ENCODE measurements at regions not wholly inside any gene's neighbourhood (a gene's known extent, or its start where the extent isn't known, plus 50 kb on each side); places are given as distances from the start of the nearest gene placed in this dataset.

DNA sequence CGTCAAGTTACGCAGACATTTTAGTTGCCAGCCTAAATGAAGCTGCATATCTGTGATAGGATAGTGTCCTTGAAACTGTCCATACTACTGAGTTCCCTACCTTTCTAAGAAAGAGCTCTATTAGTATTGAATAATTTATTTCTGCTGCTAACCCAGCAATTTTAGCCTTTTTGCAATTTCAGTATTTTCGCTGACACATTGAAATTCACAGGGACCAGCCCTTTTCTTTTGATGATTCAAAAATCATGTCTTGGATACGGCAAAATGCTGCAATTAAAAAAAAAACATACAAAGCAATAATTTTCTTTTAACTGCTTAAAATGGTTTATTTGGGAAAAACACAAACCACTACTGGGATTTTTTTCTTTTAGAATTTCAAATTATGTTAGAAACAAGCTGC, 563.3 kb downstream of the TBC1D32 start:
- H3K18ac ChIP-seq (ENCODE audit: insufficient read length, low read depth, low read length): no peak overlapping the region
- TF ChIP-seq, protein P1, sequence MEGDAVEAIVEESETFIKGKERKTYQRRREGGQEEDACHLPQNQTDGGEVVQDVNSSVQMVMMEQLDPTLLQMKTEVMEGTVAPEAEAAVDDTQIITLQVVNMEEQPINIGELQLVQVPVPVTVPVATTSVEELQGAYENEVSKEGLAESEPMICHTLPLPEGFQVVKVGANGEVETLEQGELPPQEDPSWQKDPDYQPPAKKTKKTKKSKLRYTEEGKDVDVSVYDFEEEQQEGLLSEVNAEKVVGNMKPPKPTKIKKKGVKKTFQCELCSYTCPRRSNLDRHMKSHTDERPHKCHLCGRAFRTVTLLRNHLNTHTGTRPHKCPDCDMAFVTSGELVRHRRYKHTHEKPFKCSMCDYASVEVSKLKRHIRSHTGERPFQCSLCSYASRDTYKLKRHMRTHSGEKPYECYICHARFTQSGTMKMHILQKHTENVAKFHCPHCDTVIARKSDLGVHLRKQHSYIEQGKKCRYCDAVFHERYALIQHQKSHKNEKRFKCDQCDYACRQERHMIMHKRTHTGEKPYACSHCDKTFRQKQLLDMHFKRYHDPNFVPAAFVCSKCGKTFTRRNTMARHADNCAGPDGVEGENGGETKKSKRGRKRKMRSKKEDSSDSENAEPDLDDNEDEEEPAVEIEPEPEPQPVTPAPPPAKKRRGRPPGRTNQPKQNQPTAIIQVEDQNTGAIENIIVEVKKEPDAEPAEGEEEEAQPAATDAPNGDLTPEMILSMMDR (conservative IDR thresholded peaks at IDR 0.05): no peak
- H3K9ac ChIP-seq (ENCODE audit: extremely low read depth, insufficient read length, low read length): no peak overlapping the region
- H3K23me2 ChIP-seq (ENCODE audit: insufficient read length, low read depth, low read length, poor library complexity, severe bottlenecking): no peaks in the 10 kb centered on the region
- no peak overlapping the region for H4K8ac ChIP-seq (replicated peaks; ENCODE audit: insufficient read length, low read depth, low read length)
- no peak overlapping the region for H3K4me2 ChIP-seq (ENCODE audit: insufficient read depth, insufficient read length, low read length)
- no peaks in the 10 kb centered on the region for H3K36me3 Mint-ChIP-seq (ENCODE audit: insufficient read depth in 1 of 3, low read depth in 3 of 3)
- H2BK20ac ChIP-seq (ENCODE audit: low read depth, low read length, poor library complexity, severe bottlenecking): no peak overlapping the region
- no peaks in the 10 kb centered on the region for H3K27me3 Mint-ChIP-seq (ENCODE audit: low read depth)
- H3K27ac Mint-ChIP-seq: no peak overlapping the region
- H2BK15ac ChIP-seq (ENCODE audit: low read depth, low read length): no peak overlapping the region
- H3K4me1 ChIP-seq (ENCODE audit: insufficient read depth, low read length): no peaks in the 10 kb centered on the region
- 100% methylated on average over 2 of the region's 4 CpGs for WGBS (ENCODE audit: extremely low coverage, insufficient read length, low lambda C conversion rate)
- H4K5ac ChIP-seq (ENCODE audit: insufficient read length, low read depth, low read length): no peak overlapping the region
- no peak overlapping the region for H2BK120ac ChIP-seq (ENCODE audit: low read depth, low read length, poor library complexity, severe bottlenecking)
- peaks cover 0 to 3% of the 10 kb centered on the region in 2 experiments; a peak in 2 of 4 replicates for H3K4me1 Mint-ChIP-seq
- no peak overlapping the region for H2BK5ac ChIP-seq (ENCODE audit: insufficient read length, low read length)
- H3K4me3 Mint-ChIP-seq: no peak overlapping the region
- H3K14ac ChIP-seq (ENCODE audit: insufficient read depth, low read length): no peak overlapping the region
- H3K79me2 ChIP-seq (ENCODE audit: insufficient read depth, low read length): no peaks in the 10 kb centered on the region
- H3K23ac ChIP-seq (ENCODE audit: insufficient read length, low read depth, low read length): no peak overlapping the region
- no peak overlapping the region for H3K4ac ChIP-seq (ENCODE audit: low read depth, low read length)
- no peak overlapping the region for H3K27ac ChIP-seq (ENCODE audit: insufficient read length, low read depth, low read length)
- H3K56ac ChIP-seq (ENCODE audit: insufficient read length, low read depth, low read length): no peak overlapping the region
- no peaks in the 10 kb centered on the region for H4K20me1 ChIP-seq (ENCODE audit: control insufficient read depth, insufficient read depth, insufficient read length)
- H3K9me3 Mint-ChIP-seq: no peaks in the 10 kb centered on the region
- H2BK12ac ChIP-seq (ENCODE audit: insufficient read length, low read depth, low read length): no peak overlapping the region
- H3K79me1 ChIP-seq (ENCODE audit: insufficient read depth, low read depth, low read length, poor library complexity, severe bottlenecking): no peaks in the 10 kb centered on the region
- no peak overlapping the region for H4K91ac ChIP-seq (ENCODE audit: insufficient read length, low read depth, low read length)
- no peak overlapping the region for H2AK5ac ChIP-seq (ENCODE audit: insufficient read length, low read length)
- no peaks in the 10 kb centered on the region for H3K9me3 ChIP-seq (ENCODE audit: control insufficient read depth, low read depth, low read length)
- no peak for DNase-seq
- H2AFZ ChIP-seq (ENCODE audit: low read length): no peak overlapping the region
- no peaks in the 10 kb centered on the region for H3K27me3 ChIP-seq (ENCODE audit: insufficient read depth, low read length)
- H3T11ph ChIP-seq (ENCODE audit: low read length): no peak overlapping the region

All from H9 (cell line).